GM23248 (cell line): ENCODE measurements at regions not wholly inside any gene's neighbourhood (a gene's known extent, or its start where the extent isn't known, plus 50 kb on each side); places are given as distances from the start of the nearest gene placed in this dataset.

Experiments used
- DNase-seq: peaks from one replicate; pipeline ENCODE4 v3.0.0-alpha.2; 2015
- H2AFZ ChIP-seq: fragments of 200-600 bp; sonication (generic); 2 replicates; pipeline ENCODE4 v1.6.1; 2016; ENCODE audit warnings: antibody characterized with exemption
- H3F3A ChIP-seq: fragments of 200-600 bp; sonication (generic); 2 replicates; pipeline ENCODE4 v1.6.1; 2016; ENCODE audit warnings: mild to moderate bottlenecking, antibody characterized with exemption, mixed run types; ENCODE audit not compliant: insufficient read depth
- H3K27ac ChIP-seq: fragments of 200-600 bp; sonication (generic); 2 replicates; pipeline ENCODE4 v1.5.1; 2016; ENCODE audit warnings: mild to moderate bottlenecking
- H3K27me3 ChIP-seq: fragments of 200-600 bp; sonication (generic); replicated peaks from 2 replicates; pipeline ENCODE4 v1.6.1; 2016; ENCODE audit warnings: mild to moderate bottlenecking; ENCODE audit not compliant: insufficient read depth
- H3K36me3 ChIP-seq: fragments of 200-600 bp; sonication (generic); 2 replicates; pipeline ENCODE4 v1.6.1; 2016; ENCODE audit warnings: low read depth, mild to moderate bottlenecking
- H3K4me1 ChIP-seq: fragments of 200-600 bp; sonication (generic); 2 replicates; pipeline ENCODE4 v1.6.1; 2016; ENCODE audit warnings: mild to moderate bottlenecking; ENCODE audit not compliant: insufficient read depth
- H3K4me2 ChIP-seq: fragments of 200-600 bp; sonication (generic); one replicate; pipeline ENCODE4 v1.6.1; 2016; ENCODE audit warnings: mild to moderate bottlenecking; ENCODE audit not compliant: unreplicated experiment
- H3K4me3 ChIP-seq: fragments of 200-600 bp; sonication (generic); 2 replicates; pipeline ENCODE4 v1.5.1; 2016; ENCODE audit warnings: mild to moderate bottlenecking
- H3K79me2 ChIP-seq: fragments of 200-600 bp; sonication (generic); 2 replicates; pipeline ENCODE4 v1.6.1; 2016; ENCODE audit warnings: mild to moderate bottlenecking; ENCODE audit not compliant: insufficient read depth
- H3K9ac ChIP-seq: fragments of 200-600 bp; sonication (generic); 2 replicates; pipeline ENCODE4 v1.6.1; 2016; ENCODE audit warnings: mild to moderate bottlenecking
- H3K9me2 ChIP-seq: fragments of 200-600 bp; sonication (generic); 2 replicates; pipeline ENCODE4 v1.6.1; 2016; ENCODE audit warnings: mixed run types, mild to moderate bottlenecking, moderate library complexity; ENCODE audit not compliant: insufficient read depth
- H3K9me3 ChIP-seq: fragments of 200-600 bp; sonication (generic); one replicate; pipeline ENCODE4 v1.6.1; 2017; ENCODE audit warnings: low read depth
- H4K20me1 ChIP-seq: fragments of 200-600 bp; sonication (generic); 2 replicates; pipeline ENCODE4 v1.6.0; 2016; ENCODE audit not compliant: insufficient read depth
- EZH2 ChIP-seq: fragments of 200-600 bp; sonication (generic); IDR thresholded peaks from 2 replicates; pipeline ENCODE4 v1.6.1; 2018; ENCODE audit warnings: antibody characterized with exemption, mild to moderate bottlenecking; ENCODE audit not compliant: insufficient read depth, poor library complexity, severe bottlenecking
- EZH2phosphoT487 ChIP-seq: fragments of 200-600 bp; sonication (generic); IDR thresholded peaks from 2 replicates; pipeline ENCODE4 v1.6.1; 2018; ENCODE audit warnings: antibody characterized with exemption, moderate library complexity, mild to moderate bottlenecking, low read depth; ENCODE audit not compliant: insufficient read depth
- WGBS, 2 experiments: methylation state at CpG; one replicate each; pipeline ENCODE4 v1.1.6; 2015 to 2017; ENCODE audit warnings: low lambda C conversion rate in 2 of 2, low coverage in 1 of 2; ENCODE audit errors: missing lambda C conversion rate in 2 of 2; 5-methylcytosine and 5-hydroxymethylcytosine counted together
- in situ Hi-C: fragments of 300-500 bp; cut with MboI; formaldehyde crosslinking; loops from 2 replicates; pipeline ENCODE4 v1.15.0; 2020

GRCh38 chr5:4395752-4396151 is 744.4 kb upstream of the ADAMTS16 start:
- Histone ChIP-seq H3F3A (no peaks in the 10 kb centered on the region), H3K9ac (no peak overlapping the region), H3K27me3 (no peaks in the 10 kb centered on the region), H3K79me2 (no peaks in the 10 kb centered on the region), H3K27ac (no peak overlapping the region), H4K20me1 (no peaks in the 10 kb centered on the region), H3K36me3 (no peaks in the 10 kb centered on the region), H3K4me2 (no peak overlapping the region), H2AFZ (no peak overlapping the region), H3K9me3 (no peaks in the 10 kb centered on the region), H3K9me2 (no peaks in the 10 kb centered on the region), H3K4me3 (no peak overlapping the region), H3K4me1 (no peaks in the 10 kb centered on the region)
- in situ Hi-C loops: no loop called here
- WGBS, 2 experiments: 38 to 53% methylated on average over 2 of the region's 2 CpGs
- no peak for DNase-seq
- TF ChIP-seq EZH2phosphoT487: no peak
- TF ChIP-seq EZH2: no peak

GRCh38 chr5:4405614-4406219 is 734.4 kb upstream of the ADAMTS16 start:
- no peaks in the 10 kb centered on the region for H3K79me2 ChIP-seq
- H3K27ac ChIP-seq: no peak overlapping the region
- no peaks in the 10 kb centered on the region for H3K36me3 ChIP-seq
- H3K9me3 ChIP-seq: no peaks in the 10 kb centered on the region
- TF ChIP-seq EZH2 (no peak), EZH2phosphoT487 (no peak)
- H4K20me1 ChIP-seq: no peaks in the 10 kb centered on the region
- WGBS, 2 experiments: 26% methylated on average over 7 of the region's 7 CpGs
- in situ Hi-C loops: no loop called here
- H3K4me3 ChIP-seq: no peak overlapping the region
- H3F3A ChIP-seq: no peaks in the 10 kb centered on the region
- H3K27me3 ChIP-seq: no peaks in the 10 kb centered on the region
- H3K4me1 ChIP-seq: no peaks in the 10 kb centered on the region
- peak; percentile 27 for DNase-seq
- H3K9ac ChIP-seq: no peak overlapping the region
- no peaks in the 10 kb centered on the region for H3K9me2 ChIP-seq
- H3K4me2 ChIP-seq: no peak overlapping the region
- no peak overlapping the region for H2AFZ ChIP-seq

- in situ Hi-C loops: no loop called here
- no peaks in the 10 kb centered on the region for H3K36me3 ChIP-seq
- no peaks in the 10 kb centered on the region for H3K79me2 ChIP-seq
- no peaks in the 10 kb centered on the region for H3K9me3 ChIP-seq
- no peak overlapping the region for H3K27ac ChIP-seq
- no peak for DNase-seq
- H3K27me3 ChIP-seq: no peaks in the 10 kb centered on the region
- H3K4me1 ChIP-seq: no peaks in the 10 kb centered on the region
- 55 to 65% methylated on average over 5 of the region's 5 CpGs for WGBS, 2 experiments
- H3K9me2 ChIP-seq: no peaks in the 10 kb centered on the region
- no peak overlapping the region for H3K9ac ChIP-seq
- no peaks in the 10 kb centered on the region for H4K20me1 ChIP-seq
- TF ChIP-seq EZH2phosphoT487 (no peak), EZH2 (no peak)
- no peaks in the 10 kb centered on the region for H3F3A ChIP-seq
- no peak overlapping the region for H3K4me2 ChIP-seq
- no peak overlapping the region for H3K4me3 ChIP-seq
- H2AFZ ChIP-seq: no peak overlapping the region
These were observed 730.0 kb upstream of the ADAMTS16 start for GRCh38 chr5:4410151-4410550.

- Histone ChIP-seq H3K9me3 (no peaks in the 10 kb centered on the region), H3K4me3 (no peak overlapping the region), H3K4me2 (no peak overlapping the region), H3K27me3 (no peaks in the 10 kb centered on the region), H3K36me3 (no peaks in the 10 kb centered on the region), H3K9me2 (no peaks in the 10 kb centered on the region), H3K79me2 (no peaks in the 10 kb centered on the region), H3K4me1 (no peaks in the 10 kb centered on the region), H3K9ac (no peak overlapping the region), H3F3A (no peaks in the 10 kb centered on the region), H4K20me1 (no peaks in the 10 kb centered on the region), H2AFZ (no peak overlapping the region), H3K27ac (no peak overlapping the region)
- DNase-seq: no peak
- in situ Hi-C loops: no loop called here
- 28 to 31% methylated on average over 8 of the region's 8 CpGs for WGBS, 2 experiments
- TF ChIP-seq EZH2phosphoT487 (no peak), EZH2 (no peak)
These were observed 728.5 kb upstream of the ADAMTS16 start for GRCh38 chr5:4411664-4412063.

- Histone ChIP-seq H3K4me1 (no peaks in the 10 kb centered on the region), H2AFZ (no peak overlapping the region), H3F3A (no peaks in the 10 kb centered on the region), H3K27ac (no peak overlapping the region), H3K4me3 (no peak overlapping the region), H3K4me2 (no peak overlapping the region), H3K9me2 (no peaks in the 10 kb centered on the region), H3K9me3 (no peaks in the 10 kb centered on the region), H3K27me3 (no peaks in the 10 kb centered on the region), H3K79me2 (no peaks in the 10 kb centered on the region), H3K9ac (no peak overlapping the region), H3K36me3 (no peaks in the 10 kb centered on the region), H4K20me1 (no peaks in the 10 kb centered on the region)
- in situ Hi-C loops: no loop called here
- no peak for DNase-seq
- 54 to 56% methylated on average over 8 of the region's 8 CpGs for WGBS, 2 experiments
- no peak for TF ChIP-seq EZH2phosphoT487
- no peak for TF ChIP-seq EZH2
These were observed 726.1 kb upstream of the ADAMTS16 start for GRCh38 chr5:4413996-4414395.
